Keratinocyte (primary cell): ENCODE measurements at regions not wholly inside any gene's neighbourhood (a gene's known extent, or its start where the extent isn't known, plus 50 kb on each side); places are given as distances from the start of the nearest gene placed in this dataset.

ENCODE experiments used
- DNase-seq: peaks from one replicate; pipeline ENCODE4 v3.0.0-alpha.2; 2011; ENCODE audit warnings: low read depth, missing footprints, low spot score
- FAIRE-seq: peaks from 2 replicates; lab custom pipeline; 2011; peaks lifted over from hg19 to GRCh38; lab: Jason Lieb, UNC
- H2AFZ ChIP-seq: 2 replicates; pipeline ENCODE4 v1.6.0; 2012; ENCODE audit warnings: low read length, control low read depth, inconsistent platforms; ENCODE audit not compliant: control insufficient read depth
- H3K27ac ChIP-seq: 2 replicates; pipeline ENCODE4 v1.5.1; 2011; ENCODE audit warnings: low read length; ENCODE audit not compliant: control insufficient read depth, insufficient read depth
- H3K27me3 ChIP-seq: 3 replicates; pipeline ENCODE4 v1.6.0; 2011; ENCODE audit warnings: low read length; ENCODE audit not compliant: control insufficient read depth, insufficient read depth; ENCODE audit errors: extremely low read depth
- H3K36me3 ChIP-seq, 2 experiments: 2 replicates in 1 of 2; 3 replicates in 1 of 2; pipeline ENCODE4 v1.5.1; 2011; ENCODE audit warnings: low read length in 2 of 2, mild to moderate bottlenecking in 1 of 2; ENCODE audit not compliant: control insufficient read depth in 2 of 2, insufficient read depth in 2 of 2; ENCODE audit errors: extremely low read depth in 1 of 2
- H3K4me1 ChIP-seq: 3 replicates; pipeline ENCODE4 v1.5.1; 2011; ENCODE audit warnings: low read length; ENCODE audit not compliant: control insufficient read depth, insufficient read depth; ENCODE audit errors: extremely low read depth
- H3K4me2 ChIP-seq: 3 replicates; pipeline ENCODE4 v1.6.0; 2011; ENCODE audit warnings: low read depth, low read length; ENCODE audit not compliant: control insufficient read depth, insufficient read depth; ENCODE audit errors: extremely low read depth
- H3K4me3 ChIP-seq, 3 experiments: fragments of 200-600 bp in 1 of 3; sonication (generic) in 1 of 3; 2 replicates in 2 of 3; 3 replicates in 1 of 3; pipeline ENCODE4 v1.5.1; 2011 to 2016; ENCODE audit warnings: low read length in 3 of 3, mild to moderate bottlenecking in 3 of 3, control low read depth in 2 of 3, inconsistent platforms in 1 of 3, low read depth in 1 of 3, mixed read lengths in 1 of 3, mixed run types in 1 of 3, moderate library complexity in 1 of 3; ENCODE audit not compliant: control insufficient read depth in 2 of 3, insufficient read depth in 2 of 3; ENCODE audit errors: extremely low read depth in 1 of 3
- H3K79me2 ChIP-seq: 2 replicates; pipeline ENCODE4 v1.6.0; 2012; ENCODE audit warnings: low read length; ENCODE audit not compliant: control insufficient read depth, insufficient read depth
- H3K9ac ChIP-seq: 3 replicates; pipeline ENCODE4 v1.6.0; 2011; ENCODE audit warnings: low read length; ENCODE audit not compliant: control insufficient read depth, insufficient read depth; ENCODE audit errors: extremely low read depth
- H3K9me1 ChIP-seq: 3 replicates; pipeline ENCODE4 v1.6.0; 2011; ENCODE audit warnings: low read length; ENCODE audit not compliant: control insufficient read depth, insufficient read depth; ENCODE audit errors: extremely low read depth
- H3K9me3 ChIP-seq: 2 replicates; pipeline ENCODE4 v1.5.1; 2012; ENCODE audit warnings: low read depth, low read length; ENCODE audit not compliant: control insufficient read depth
- H4K20me1 ChIP-seq: 3 replicates; pipeline ENCODE4 v1.6.0; 2011; ENCODE audit warnings: low read length; ENCODE audit not compliant: control insufficient read depth, insufficient read depth; ENCODE audit errors: extremely low read depth
- CTCF ChIP-seq, 3 experiments: IDR thresholded peaks in 1 of 3; conservative IDR thresholded peaks in 1 of 3; optimal IDR thresholded peaks in 1 of 3; 2 replicates in 2 of 3; 3 replicates in 1 of 3; pipeline versions ENCODE3 to v1.5.1; 2011; ENCODE audit warnings: low read length in 3 of 3, mild to moderate bottlenecking in 3 of 3, moderate library complexity in 2 of 3, control low read depth in 1 of 3, inconsistent platforms in 1 of 3; ENCODE audit not compliant: insufficient read depth in 2 of 3; ENCODE audit errors: extremely low read depth in 1 of 3
- EZH2 ChIP-seq: IDR thresholded peaks from one replicate; pipeline ENCODE4 v1.6.1; 2012; ENCODE audit warnings: inconsistent platforms, mild to moderate bottlenecking, low read length, moderate library complexity
- dilution Hi-C: fragments of 300-500 bp; cut with MboI; formaldehyde crosslinking; loops from one replicate; pipeline ENCODE4 v1.7.0; 2020; ENCODE audit warnings: low sequenced_read_pairs; ENCODE audit not compliant: extremely low pct_ligation_motif_present

DNA sequence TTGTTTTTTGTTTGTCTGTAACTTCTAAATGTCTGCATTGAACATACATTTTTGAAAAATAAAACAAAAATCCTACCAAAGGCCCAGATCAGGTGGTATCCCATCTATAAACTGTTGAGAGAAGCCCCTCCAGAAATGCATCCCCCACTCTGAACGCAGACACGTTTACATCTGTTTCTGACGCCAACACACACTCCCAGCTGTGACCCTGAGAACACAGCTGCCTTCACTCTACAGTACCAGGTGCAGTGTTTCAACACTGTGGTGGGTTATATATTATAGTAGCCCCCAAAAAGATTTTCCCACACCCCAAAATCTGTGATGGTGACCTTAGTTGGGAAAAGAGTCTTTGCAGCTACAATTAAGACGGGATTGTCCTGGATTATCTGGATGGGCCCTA lies 199.1 kb upstream of the JARID2 start:
- no peak for FAIRE-seq
- no peak for DNase-seq
- Histone ChIP-seq H3K27me3 (no peaks in the 10 kb centered on the region), H3K27ac (no peak overlapping the region), H3K9me3 (no peaks in the 10 kb centered on the region), H3K36me3 (no peaks in the 10 kb centered on the region), H3K4me1 (no peaks in the 10 kb centered on the region), H4K20me1 (no peaks in the 10 kb centered on the region), H3K4me3 (no peak overlapping the region), H2AFZ (no peak overlapping the region), H3K9me1 (no peaks in the 10 kb centered on the region), H3K9ac (no peak overlapping the region), H3K4me2 (no peak overlapping the region), H3K79me2 (no peaks in the 10 kb centered on the region)
- TF ChIP-seq CTCF (optimal IDR thresholded peaks at IDR 0.05 in 1 of 3, IDR thresholded peaks at IDR 0.05 in 1 of 3, conservative IDR thresholded peaks at IDR 0.05 in 1 of 3; ENCODE audit: extremely low read depth in 1 of 3, insufficient read depth in 2 of 3, low read length in 3 of 3) (no peak), EZH2 (no peak)
- dilution Hi-C loops, result no loop called here

DNA sequence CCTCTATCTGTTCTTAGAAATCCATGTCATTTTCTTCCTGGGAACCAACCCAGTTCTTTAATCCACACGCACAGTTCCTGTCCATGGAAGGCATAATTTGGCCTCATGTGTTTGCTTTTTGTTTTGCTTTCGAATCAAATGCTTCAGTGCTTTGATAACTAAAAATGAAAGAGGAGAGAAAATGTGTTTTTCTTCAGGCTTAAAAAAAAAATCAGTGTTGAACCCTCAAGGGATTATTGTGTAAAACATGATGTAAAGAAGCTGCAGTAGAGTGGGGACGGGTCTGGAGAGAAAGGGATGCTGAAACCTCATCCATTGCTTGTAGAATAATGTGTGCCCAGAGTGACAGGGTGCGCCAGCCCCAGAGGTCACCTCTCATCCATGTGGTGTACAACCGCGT lies 197.5 kb upstream of the JARID2 start:
- H2AFZ ChIP-seq, result no peak overlapping the region
- no peak overlapping the region for H3K4me2 ChIP-seq
- no peaks in the 10 kb centered on the region for H3K9me1 ChIP-seq
- no peak overlapping the region for H3K4me3 ChIP-seq
- H3K4me1 ChIP-seq, result no peaks in the 10 kb centered on the region
- dilution Hi-C loops, result no loop called here
- no peak for DNase-seq
- no peaks in the 10 kb centered on the region for H3K9me3 ChIP-seq
- no peaks in the 10 kb centered on the region for H3K27me3 ChIP-seq
- no peaks in the 10 kb centered on the region for H3K79me2 ChIP-seq
- FAIRE-seq, result no peak
- H3K27ac ChIP-seq, result no peak overlapping the region
- H3K36me3 ChIP-seq, result no peaks in the 10 kb centered on the region
- H3K9ac ChIP-seq, result no peak overlapping the region
- TF ChIP-seq CTCF (optimal IDR thresholded peaks at IDR 0.05 in 1 of 3, IDR thresholded peaks at IDR 0.05 in 1 of 3, conservative IDR thresholded peaks at IDR 0.05 in 1 of 3; ENCODE audit: extremely low read depth in 1 of 3, insufficient read depth in 2 of 3, low read length in 3 of 3), result no peak
- no peak for TF ChIP-seq EZH2
- no peaks in the 10 kb centered on the region for H4K20me1 ChIP-seq
